ENCODE measurements at regions not wholly inside any gene's neighbourhood (a gene's known extent, or its start where the extent isn't known, plus 50 kb on each side); places are given as distances from the start of the nearest gene placed in this dataset.
"Not testable (repeated sequence)": the region's sequence is repeated elsewhere in the genome, so short reads cannot be mapped to it uniquely, and the experiment has no call there.

DNA sequence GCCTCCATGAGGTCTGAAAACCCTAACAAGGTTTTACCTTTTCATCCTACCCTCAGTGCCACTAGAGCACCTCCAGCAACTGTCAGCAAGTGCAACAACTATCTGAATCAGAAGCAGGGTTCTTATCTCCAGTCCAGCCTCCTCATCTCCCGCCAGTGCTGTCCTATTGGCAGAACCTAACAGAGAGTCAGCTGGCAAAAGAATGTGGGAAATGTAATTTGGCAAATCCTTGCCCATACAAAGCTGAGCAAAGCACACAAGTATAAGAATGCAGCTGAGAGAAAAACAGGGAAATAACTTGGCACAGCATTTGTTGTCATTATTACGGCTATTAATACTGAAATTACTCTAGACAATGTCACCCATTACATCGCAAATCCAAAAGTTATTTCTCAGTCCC, 124.2 kb downstream of the ATP6V1G3 start:
- TF ChIP-seq, protein P1, sequence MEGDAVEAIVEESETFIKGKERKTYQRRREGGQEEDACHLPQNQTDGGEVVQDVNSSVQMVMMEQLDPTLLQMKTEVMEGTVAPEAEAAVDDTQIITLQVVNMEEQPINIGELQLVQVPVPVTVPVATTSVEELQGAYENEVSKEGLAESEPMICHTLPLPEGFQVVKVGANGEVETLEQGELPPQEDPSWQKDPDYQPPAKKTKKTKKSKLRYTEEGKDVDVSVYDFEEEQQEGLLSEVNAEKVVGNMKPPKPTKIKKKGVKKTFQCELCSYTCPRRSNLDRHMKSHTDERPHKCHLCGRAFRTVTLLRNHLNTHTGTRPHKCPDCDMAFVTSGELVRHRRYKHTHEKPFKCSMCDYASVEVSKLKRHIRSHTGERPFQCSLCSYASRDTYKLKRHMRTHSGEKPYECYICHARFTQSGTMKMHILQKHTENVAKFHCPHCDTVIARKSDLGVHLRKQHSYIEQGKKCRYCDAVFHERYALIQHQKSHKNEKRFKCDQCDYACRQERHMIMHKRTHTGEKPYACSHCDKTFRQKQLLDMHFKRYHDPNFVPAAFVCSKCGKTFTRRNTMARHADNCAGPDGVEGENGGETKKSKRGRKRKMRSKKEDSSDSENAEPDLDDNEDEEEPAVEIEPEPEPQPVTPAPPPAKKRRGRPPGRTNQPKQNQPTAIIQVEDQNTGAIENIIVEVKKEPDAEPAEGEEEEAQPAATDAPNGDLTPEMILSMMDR (conservative IDR thresholded peaks at IDR 0.05), result no peak
- no peak for TF ChIP-seq ZFX (IDR thresholded peaks at IDR 0.05)
- no peak overlapping the region for H3K27ac ChIP-seq

DNA sequence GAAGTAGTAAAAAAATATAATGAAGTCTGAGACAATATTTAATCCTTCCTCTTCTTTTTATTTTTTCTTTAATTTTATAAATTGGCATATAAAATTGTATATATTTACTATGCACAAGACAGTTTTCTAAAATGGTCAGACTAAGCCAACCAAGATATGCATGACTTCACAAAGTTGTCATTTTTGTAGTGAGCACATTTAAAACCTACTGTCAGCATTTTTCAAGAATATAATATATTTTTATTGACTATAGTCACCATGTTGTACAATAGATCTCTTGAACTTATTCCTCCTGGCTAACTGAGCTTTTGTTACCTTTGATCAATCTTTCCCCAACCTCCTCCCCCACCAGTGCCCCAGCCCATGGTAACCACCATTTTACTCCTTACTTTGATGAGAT, 129.2 kb downstream of the ATP6V1G3 start:
- no peak overlapping the region for H3K27ac ChIP-seq
- TF ChIP-seq, protein P1 (conservative IDR thresholded peaks at IDR 0.05), result no peak
- TF ChIP-seq ZFX (IDR thresholded peaks at IDR 0.05), result no peak

DNA sequence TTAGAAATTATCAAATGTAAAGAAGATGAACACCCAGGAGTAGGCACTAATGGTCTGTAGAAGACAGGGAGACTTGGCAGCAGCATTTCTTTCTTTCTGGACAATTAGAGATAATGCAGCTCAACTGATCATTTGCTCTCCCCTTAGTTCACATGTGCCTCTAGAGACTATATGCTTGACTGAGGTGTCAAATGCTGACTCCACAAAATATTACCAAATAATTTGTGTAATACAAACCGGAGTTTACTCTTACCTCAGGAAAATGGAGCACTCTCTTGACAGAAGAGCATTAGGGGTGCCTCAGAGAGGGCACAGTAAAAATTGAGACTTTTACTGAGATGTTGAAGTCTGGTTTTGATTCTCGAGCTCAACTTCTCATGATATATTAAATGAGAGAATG, 131.8 kb downstream of the ATP6V1G3 start:
- no peak overlapping the region for H3K27ac ChIP-seq

DNA sequence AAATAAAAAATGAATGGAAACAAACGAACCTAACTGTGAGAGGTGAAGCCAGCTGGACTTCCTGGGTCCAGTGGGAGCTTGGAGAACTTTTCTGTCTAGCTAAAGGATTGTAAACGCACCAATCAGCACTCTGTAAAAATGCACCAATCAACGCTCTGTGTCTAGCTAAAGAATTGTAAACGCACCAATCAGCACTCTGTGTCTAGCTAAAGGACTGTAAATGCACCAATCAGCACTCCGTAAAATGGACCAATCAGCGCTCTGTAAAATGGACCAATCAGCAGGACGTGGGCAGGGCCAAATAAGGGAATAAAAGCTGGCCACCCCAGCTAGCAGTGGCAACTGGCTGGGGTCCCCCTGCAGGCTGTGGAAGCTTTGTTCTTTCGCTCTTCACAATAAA, 135.8 kb downstream of the ATP6V1G3 start:
- H3K27ac ChIP-seq, result not testable (repeated sequence)

More for the DNA sequence above, 131.8 kb downstream of the ATP6V1G3 start:
- TF ChIP-seq, protein P1 (conservative IDR thresholded peaks at IDR 0.05), result no peak
- TF ChIP-seq ZFX (IDR thresholded peaks at IDR 0.05), result no peak

DNA sequence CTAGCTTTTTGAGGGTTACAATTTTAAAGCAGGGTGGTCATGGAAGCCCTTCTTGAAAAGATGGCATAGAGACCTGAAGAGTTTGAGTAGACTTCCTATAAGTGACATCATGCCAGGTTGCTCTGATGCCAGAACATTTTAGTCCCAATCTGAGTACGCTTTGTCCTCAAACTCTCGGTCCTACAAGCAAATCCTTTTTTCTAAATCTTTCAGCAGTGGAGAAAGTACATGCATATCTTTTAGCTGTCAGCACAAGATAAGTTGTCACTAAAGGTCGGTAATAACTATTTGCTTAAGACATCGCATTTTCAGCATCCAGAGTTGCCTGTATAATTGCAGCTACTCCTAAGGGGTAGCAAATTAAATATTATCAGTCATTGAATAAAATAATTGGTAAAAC, 140.4 kb downstream of the ATP6V1G3 start:
- H3K27ac ChIP-seq, result no peak overlapping the region
- TF ChIP-seq, protein P1 (conservative IDR thresholded peaks at IDR 0.05), result no peak
- TF ChIP-seq ZFX (IDR thresholded peaks at IDR 0.05), result no peak

DNA sequence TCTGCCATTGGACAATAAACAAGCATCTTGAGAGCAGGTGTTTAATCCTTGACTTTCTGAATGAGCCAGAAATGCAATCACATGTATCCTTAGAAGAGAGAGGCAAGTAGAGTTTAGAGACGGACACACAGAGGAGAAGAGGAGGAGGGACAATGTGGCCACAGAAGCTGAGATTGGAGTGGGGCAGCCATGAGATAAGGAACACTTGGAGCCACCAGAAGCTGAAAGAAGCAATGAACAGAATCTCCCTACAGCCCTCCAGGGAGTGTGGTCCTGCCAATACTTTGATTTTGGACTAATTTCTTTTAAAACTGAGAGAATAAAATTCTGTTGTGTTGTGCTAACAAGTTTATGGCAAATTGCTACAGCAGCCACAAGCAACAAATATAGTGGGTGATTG, 141.0 kb downstream of the ATP6V1G3 start:
- no peak overlapping the region for H3K27ac ChIP-seq
- TF ChIP-seq, protein P1 (conservative IDR thresholded peaks at IDR 0.05), result no peak
- TF ChIP-seq ZFX (IDR thresholded peaks at IDR 0.05), result no peak

DNA sequence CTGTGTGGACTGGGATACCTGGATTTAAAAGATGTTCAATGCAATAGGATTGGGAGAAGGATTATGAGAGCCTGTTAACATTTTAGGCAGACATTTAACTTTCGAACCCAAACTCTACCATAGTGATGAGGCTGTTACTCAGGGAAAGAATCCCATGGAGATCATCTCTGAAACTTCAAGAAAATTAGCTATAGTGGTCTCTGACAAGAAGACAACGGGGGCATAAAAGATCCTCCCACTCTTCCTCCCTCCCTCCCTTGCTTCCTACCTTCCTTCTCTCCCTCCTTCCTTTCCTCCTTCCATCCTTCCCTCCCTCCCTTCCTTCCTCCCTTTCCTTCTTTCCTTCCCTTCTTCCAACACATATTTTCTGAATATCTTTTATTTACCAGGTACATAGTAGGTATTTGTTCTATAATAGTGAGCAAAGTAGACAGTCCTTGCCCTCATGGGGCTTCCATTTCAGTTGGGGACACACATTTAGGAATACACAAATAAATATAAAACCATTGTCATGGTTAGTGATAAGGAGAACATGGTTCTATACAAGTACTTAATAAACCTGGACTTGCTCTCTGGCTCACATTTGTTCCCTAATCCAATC, 143.2 kb downstream of the ATP6V1G3 start:
- TF ChIP-seq, protein P1 (conservative IDR thresholded peaks at IDR 0.05), result no peak
- TF ChIP-seq ZFX (IDR thresholded peaks at IDR 0.05), result no peak
- H3K27ac ChIP-seq, result no peak overlapping the region

DNA sequence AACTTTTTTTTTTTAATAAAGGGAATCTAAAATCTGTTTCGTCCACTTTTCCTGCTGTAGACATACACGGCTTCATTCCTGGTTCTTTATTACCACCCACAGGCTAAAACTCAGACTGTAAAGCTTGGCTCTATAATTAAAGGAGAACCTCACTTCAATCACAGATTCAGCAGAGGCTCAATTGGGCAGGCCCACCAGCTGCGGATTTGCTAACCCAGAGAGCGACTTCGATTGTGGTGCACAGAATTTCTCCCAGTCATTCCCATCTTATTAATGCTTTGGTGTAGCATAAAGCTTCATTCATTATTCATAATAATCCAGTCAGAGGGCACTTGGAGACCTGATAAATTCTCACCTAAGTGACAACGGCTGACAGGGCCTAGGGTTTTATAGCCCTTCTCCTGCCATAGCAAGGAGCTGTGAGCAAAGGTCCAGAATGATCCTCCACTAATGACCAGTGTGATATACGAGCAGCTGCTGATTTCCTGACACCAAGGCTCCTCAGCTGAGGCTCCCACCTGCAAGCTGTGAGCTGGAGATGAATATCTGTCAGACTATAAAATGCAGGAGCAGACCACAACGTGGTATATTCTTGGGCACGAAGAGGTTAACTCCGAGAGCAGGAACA, 149.0 kb downstream of the ATP6V1G3 start:
- TF ChIP-seq, protein P1 (conservative IDR thresholded peaks at IDR 0.05), result no peak
- no peak for TF ChIP-seq ZFX (IDR thresholded peaks at IDR 0.05)
- H3K27ac ChIP-seq, result no peak overlapping the region

Measured in C4-2B (cell line).